Tibial nerve (tissue), 4 donors: ENCODE measurements at regions not wholly inside any gene's neighbourhood (a gene's known extent, or its start where the extent isn't known, plus 50 kb on each side); places are given as distances from the start of the nearest gene placed in this dataset.

ENCODE experiments used
- EP300 ChIP-seq, 2 donors: sonication (generic); formaldehyde crosslinking; IDR thresholded peaks; one replicate each; pipeline ENCODE4 v1.6.1; 2017; ENCODE audit warnings: antibody characterized with exemption in 2 of 2, mild to moderate bottlenecking in 1 of 2
- POLR2A ChIP-seq, 2 donors: fragments of 450-650 bp; IDR thresholded peaks; one replicate each; pipeline ENCODE4 v1.6.1; 2017; ENCODE audit warnings: antibody characterized with exemption in 2 of 2, mild to moderate bottlenecking in 2 of 2, moderate library complexity in 2 of 2
- TF ChIP-seq, protein P1 (sequence below), 5 experiments: fragments of 200-600 bp in 3 of 5; fragments of 450-650 bp in 2 of 5; sonication (generic) in 3 of 5; IDR thresholded peaks; one replicate each; pipeline ENCODE4 v1.5.1; 2016 to 2019; ENCODE audit warnings: antibody characterized with exemption in 5 of 5, mild to moderate bottlenecking in 3 of 5, moderate library complexity in 2 of 5

DNA sequence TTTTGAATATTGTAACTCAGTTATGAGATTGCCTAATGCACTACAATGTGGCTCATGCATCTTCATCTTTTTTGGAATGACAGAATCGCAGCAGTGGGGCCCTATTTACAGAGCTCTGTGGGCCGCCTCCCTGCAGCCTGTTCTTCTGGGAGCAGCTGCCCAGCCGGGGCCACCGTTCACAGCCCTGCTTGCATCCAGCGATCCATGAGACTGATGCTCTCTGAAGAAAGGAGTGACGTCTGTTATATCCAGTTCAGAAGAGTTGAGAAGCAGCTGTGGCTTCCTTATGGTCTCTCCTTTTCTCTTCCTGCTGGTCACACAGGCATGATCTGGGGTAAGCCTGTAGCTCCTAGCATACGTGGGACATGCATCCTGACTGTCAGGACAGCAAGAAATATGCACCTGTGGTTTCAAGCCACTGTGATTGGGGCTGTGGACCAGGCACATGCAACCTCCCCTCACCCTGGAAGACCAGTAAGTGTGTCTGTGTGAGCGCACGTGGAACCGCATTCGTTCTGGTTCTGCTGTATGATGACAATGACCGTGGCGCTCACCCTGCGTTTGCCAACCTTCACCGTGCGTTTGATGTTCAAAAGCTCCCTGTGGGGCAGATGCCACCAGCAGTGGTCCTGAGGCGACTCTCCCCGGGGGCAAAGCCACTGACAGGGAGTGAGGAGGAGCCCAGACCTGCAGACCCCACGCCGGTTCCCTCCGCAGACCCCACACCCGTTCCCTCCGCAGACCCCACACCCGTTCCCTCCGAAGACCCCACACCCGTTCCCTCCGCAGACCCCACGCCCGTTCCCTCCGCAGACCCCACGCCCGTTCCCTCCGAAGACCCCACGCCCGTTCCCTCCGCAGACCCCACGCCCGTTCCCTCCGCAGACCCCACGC is 189.8 kb downstream of the TMEM18 start:
- TF ChIP-seq, protein P1, sequence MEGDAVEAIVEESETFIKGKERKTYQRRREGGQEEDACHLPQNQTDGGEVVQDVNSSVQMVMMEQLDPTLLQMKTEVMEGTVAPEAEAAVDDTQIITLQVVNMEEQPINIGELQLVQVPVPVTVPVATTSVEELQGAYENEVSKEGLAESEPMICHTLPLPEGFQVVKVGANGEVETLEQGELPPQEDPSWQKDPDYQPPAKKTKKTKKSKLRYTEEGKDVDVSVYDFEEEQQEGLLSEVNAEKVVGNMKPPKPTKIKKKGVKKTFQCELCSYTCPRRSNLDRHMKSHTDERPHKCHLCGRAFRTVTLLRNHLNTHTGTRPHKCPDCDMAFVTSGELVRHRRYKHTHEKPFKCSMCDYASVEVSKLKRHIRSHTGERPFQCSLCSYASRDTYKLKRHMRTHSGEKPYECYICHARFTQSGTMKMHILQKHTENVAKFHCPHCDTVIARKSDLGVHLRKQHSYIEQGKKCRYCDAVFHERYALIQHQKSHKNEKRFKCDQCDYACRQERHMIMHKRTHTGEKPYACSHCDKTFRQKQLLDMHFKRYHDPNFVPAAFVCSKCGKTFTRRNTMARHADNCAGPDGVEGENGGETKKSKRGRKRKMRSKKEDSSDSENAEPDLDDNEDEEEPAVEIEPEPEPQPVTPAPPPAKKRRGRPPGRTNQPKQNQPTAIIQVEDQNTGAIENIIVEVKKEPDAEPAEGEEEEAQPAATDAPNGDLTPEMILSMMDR (IDR thresholded peaks at IDR 0.05), result no peak
- TF ChIP-seq POLR2A (IDR thresholded peaks at IDR 0.05) (no peak), EP300 (IDR thresholded peaks at IDR 0.05) (no peak)
